ENCODE measurements at regions not wholly inside any gene's neighbourhood (a gene's known extent, or its start where the extent isn't known, plus 50 kb on each side); places are given as distances from the start of the nearest gene placed in this dataset.

- Histone ChIP-seq H3K9ac (ENCODE audit: low read depth, low read length) (no peak overlapping the region), H3K27ac (ENCODE audit: low read length) (no peak overlapping the region), H3K36me3 (ENCODE audit: insufficient read depth, low read depth, low read length) (no peaks in the 10 kb centered on the region), H3K4me1 (ENCODE audit: insufficient read depth, low read length) (no peaks in the 10 kb centered on the region), H3K9me3 (ENCODE audit: insufficient read depth, low read depth, low read length) (0 out of 2 replicates have a peak, but pooled peaks cover 6% of the 10 kb centered on the region), H3K27me3 (ENCODE audit: insufficient read depth, low read length) (no peaks in the 10 kb centered on the region), H3K4me3 (ENCODE audit: low read length) (no peak overlapping the region)
Observed at GRCh38 chr6:170075659-170076223, 215.1 kb downstream of the DLL1 start.

GRCh38 chr6:170074907-170075306 is 216.0 kb downstream of the DLL1 start:
- no peak overlapping the region for H3K4me3 ChIP-seq (ENCODE audit: low read length)
- peaks cover 12% of the 10 kb centered on the region; the same call in 1 of the 2 replicates for H3K9me3 ChIP-seq (ENCODE audit: insufficient read depth, low read depth, low read length)
- H3K27me3 ChIP-seq (ENCODE audit: insufficient read depth, low read length), result no peaks in the 10 kb centered on the region
- H3K9ac ChIP-seq (ENCODE audit: low read depth, low read length), result no peak overlapping the region
- H3K36me3 ChIP-seq (ENCODE audit: insufficient read depth, low read depth, low read length), result no peaks in the 10 kb centered on the region
- H3K27ac ChIP-seq (ENCODE audit: low read length), result no peak overlapping the region
- H3K4me1 ChIP-seq (ENCODE audit: insufficient read depth, low read length), result no peaks in the 10 kb centered on the region

GRCh38 chr6:170074435-170074834 is 216.4 kb downstream of the DLL1 start:
- Histone ChIP-seq H3K27ac (ENCODE audit: low read length) (no peak overlapping the region), H3K27me3 (ENCODE audit: insufficient read depth, low read length) (no peaks in the 10 kb centered on the region), H3K4me1 (ENCODE audit: insufficient read depth, low read length) (no peaks in the 10 kb centered on the region), H3K9me3 (ENCODE audit: insufficient read depth, low read depth, low read length) (peaks cover 17% of the 10 kb centered on the region; the same call in 1 of the 2 replicates), H3K9ac (ENCODE audit: low read depth, low read length) (no peak overlapping the region), H3K4me3 (ENCODE audit: low read length) (no peak overlapping the region), H3K36me3 (ENCODE audit: insufficient read depth, low read depth, low read length) (no peaks in the 10 kb centered on the region)

GRCh38 chr6:170073846-170074245 is 217.0 kb downstream of the DLL1 start:
- peaks cover 20% of the 10 kb centered on the region for H3K9me3 ChIP-seq (ENCODE audit: insufficient read depth, low read depth, low read length)
- H3K27me3 ChIP-seq (ENCODE audit: insufficient read depth, low read length), result no peaks in the 10 kb centered on the region
- no peak overlapping the region for H3K4me3 ChIP-seq (ENCODE audit: low read length)
- H3K27ac ChIP-seq (ENCODE audit: low read length), result no peak overlapping the region
- H3K4me1 ChIP-seq (ENCODE audit: insufficient read depth, low read length), result no peaks in the 10 kb centered on the region
- no peaks in the 10 kb centered on the region for H3K36me3 ChIP-seq (ENCODE audit: insufficient read depth, low read depth, low read length)
- no peak overlapping the region for H3K9ac ChIP-seq (ENCODE audit: low read depth, low read length)

GRCh38 chr6:170072246-170072645 is 218.6 kb downstream of the DLL1 start:
- no peaks in the 10 kb centered on the region for H3K27me3 ChIP-seq (ENCODE audit: insufficient read depth, low read length)
- no peak overlapping the region for H3K9ac ChIP-seq (ENCODE audit: low read depth, low read length)
- no peaks in the 10 kb centered on the region for H3K36me3 ChIP-seq (ENCODE audit: insufficient read depth, low read depth, low read length)
- no peaks in the 10 kb centered on the region for H3K4me1 ChIP-seq (ENCODE audit: insufficient read depth, low read length)
- no peak overlapping the region for H3K4me3 ChIP-seq (ENCODE audit: low read length)
- H3K27ac ChIP-seq (ENCODE audit: low read length), result no peak overlapping the region
- peaks cover 20% of the 10 kb centered on the region for H3K9me3 ChIP-seq (ENCODE audit: insufficient read depth, low read depth, low read length)

GRCh38 chr6:170069611-170070010 is 221.3 kb downstream of the DLL1 start:
- no peaks in the 10 kb centered on the region for H3K4me1 ChIP-seq (ENCODE audit: insufficient read depth, low read length)
- peaks cover 20% of the 10 kb centered on the region for H3K9me3 ChIP-seq (ENCODE audit: insufficient read depth, low read depth, low read length)
- H3K27me3 ChIP-seq (ENCODE audit: insufficient read depth, low read length), result no peaks in the 10 kb centered on the region
- H3K9ac ChIP-seq (ENCODE audit: low read depth, low read length), result no peak overlapping the region
- H3K27ac ChIP-seq (ENCODE audit: low read length), result no peak overlapping the region
- no peaks in the 10 kb centered on the region for H3K36me3 ChIP-seq (ENCODE audit: insufficient read depth, low read depth, low read length)
- H3K4me3 ChIP-seq (ENCODE audit: low read length), result no peak overlapping the region

- 0 out of 2 replicates have a peak, but pooled peaks cover 2% of the 10 kb centered on the region for H3K4me1 ChIP-seq (ENCODE audit: insufficient read depth, low read length)
- H3K27ac ChIP-seq (ENCODE audit: low read length), result no peak overlapping the region
- no peaks in the 10 kb centered on the region for H3K36me3 ChIP-seq (ENCODE audit: insufficient read depth, low read depth, low read length)
- H3K27me3 ChIP-seq (ENCODE audit: insufficient read depth, low read length), result no peaks in the 10 kb centered on the region
- H3K4me3 ChIP-seq (ENCODE audit: low read length), result no peak overlapping the region
- H3K9me3 ChIP-seq (ENCODE audit: insufficient read depth, low read depth, low read length), result peaks cover 20% of the 10 kb centered on the region
- no peak overlapping the region for H3K9ac ChIP-seq (ENCODE audit: low read depth, low read length)
Observed at GRCh38 chr6:170068496-170068895, 222.4 kb downstream of the DLL1 start.

- Histone ChIP-seq H3K9ac (ENCODE audit: low read depth, low read length) (no peak overlapping the region), H3K27ac (ENCODE audit: low read length) (no peak overlapping the region), H3K36me3 (ENCODE audit: insufficient read depth, low read depth, low read length) (no peaks in the 10 kb centered on the region), H3K9me3 (ENCODE audit: insufficient read depth, low read depth, low read length) (peaks cover 20% of the 10 kb centered on the region), H3K4me3 (ENCODE audit: low read length) (no peak overlapping the region), H3K4me1 (ENCODE audit: insufficient read depth, low read length) (0 out of 2 replicates have a peak, but pooled peaks cover 2% of the 10 kb centered on the region), H3K27me3 (ENCODE audit: insufficient read depth, low read length) (no peaks in the 10 kb centered on the region)
Observed at GRCh38 chr6:170067923-170068360, 222.9 kb downstream of the DLL1 start.

GRCh38 chr6:170067181-170067641 is 223.7 kb downstream of the DLL1 start:
- no peaks in the 10 kb centered on the region for H3K27me3 ChIP-seq (ENCODE audit: insufficient read depth, low read length)
- H3K4me3 ChIP-seq (ENCODE audit: low read length), result no peak overlapping the region

GRCh38 chr6:170066679-170067078 is 224.2 kb downstream of the DLL1 start:
- Histone ChIP-seq H3K36me3 (ENCODE audit: insufficient read depth, low read depth, low read length) (no peaks in the 10 kb centered on the region), H3K9me3 (ENCODE audit: insufficient read depth, low read depth, low read length) (peaks cover 19% of the 10 kb centered on the region), H3K4me3 (ENCODE audit: low read length) (no peak overlapping the region), H3K27me3 (ENCODE audit: insufficient read depth, low read length) (no peaks in the 10 kb centered on the region), H3K4me1 (ENCODE audit: insufficient read depth, low read length) (0 out of 2 replicates have a peak, but pooled peaks cover 2% of the 10 kb centered on the region), H3K9ac (ENCODE audit: low read depth, low read length) (no peak overlapping the region), H3K27ac (ENCODE audit: low read length) (no peak overlapping the region)

More at GRCh38 chr6:170067181-170067641, 223.7 kb downstream of the DLL1 start:
- no peaks in the 10 kb centered on the region for H3K36me3 ChIP-seq (ENCODE audit: insufficient read depth, low read depth, low read length)
- 0 out of 2 replicates have a peak, but pooled peaks cover 2% of the 10 kb centered on the region for H3K4me1 ChIP-seq (ENCODE audit: insufficient read depth, low read length)
- H3K9me3 ChIP-seq (ENCODE audit: insufficient read depth, low read depth, low read length), result peaks cover 20% of the 10 kb centered on the region
- H3K27ac ChIP-seq (ENCODE audit: low read length), result no peak overlapping the region
- no peak overlapping the region for H3K9ac ChIP-seq (ENCODE audit: low read depth, low read length)

GRCh38 chr6:170063851-170064602 is 226.9 kb downstream of the DLL1 start:
- Histone ChIP-seq H3K9me3 (ENCODE audit: insufficient read depth, low read depth, low read length) (no peaks in the 10 kb centered on the region; the same call in 1 of the 2 replicates), H3K27ac (ENCODE audit: low read length) (no peak overlapping the region), H3K4me1 (ENCODE audit: insufficient read depth, low read length) (0 out of 2 replicates have a peak, but pooled peaks cover 2% of the 10 kb centered on the region), H3K4me3 (ENCODE audit: low read length) (no peak overlapping the region), H3K9ac (ENCODE audit: low read depth, low read length) (no peak overlapping the region), H3K36me3 (ENCODE audit: insufficient read depth, low read depth, low read length) (no peaks in the 10 kb centered on the region), H3K27me3 (ENCODE audit: insufficient read depth, low read length) (no peaks in the 10 kb centered on the region)

- 0 out of 2 replicates have a peak, but pooled peaks cover 2% of the 10 kb centered on the region for H3K4me1 ChIP-seq (ENCODE audit: insufficient read depth, low read length)
- H3K9ac ChIP-seq (ENCODE audit: low read depth, low read length), result no peak overlapping the region
- no peaks in the 10 kb centered on the region for H3K9me3 ChIP-seq (ENCODE audit: insufficient read depth, low read depth, low read length)
- no peak overlapping the region for H3K27ac ChIP-seq (ENCODE audit: low read length)
- H3K36me3 ChIP-seq (ENCODE audit: insufficient read depth, low read depth, low read length), result no peaks in the 10 kb centered on the region
- no peaks in the 10 kb centered on the region for H3K27me3 ChIP-seq (ENCODE audit: insufficient read depth, low read length)
- no peak overlapping the region for H3K4me3 ChIP-seq (ENCODE audit: low read length)
Observed at GRCh38 chr6:170063431-170063830, 227.4 kb downstream of the DLL1 start.

Measured in iPS-20b (cell line).